IMR-90 (cell line): ENCODE measurements at regions not wholly inside any gene's neighbourhood (a gene's known extent, or its start where the extent isn't known, plus 50 kb on each side); places are given as distances from the start of the nearest gene placed in this dataset.

Source experiments
- ATAC-seq: fragments of 200-7000 bp; cut with Tn5 transposase; 2 replicates; pipeline ENCODE4 v1.9.1; 2020; ENCODE audit warnings: low read depth, mild to moderate bottlenecking, moderate library complexity
- BruUV-seq: library from RNA; stranded (reverse); fragments of 400-500 nt; replicated peaks from 2 replicates; lab custom pipeline; 2021; lab: Mats Ljungman, UMichigan
- CTCF ChIA-PET: fragments of 300-600 bp; formaldehyde crosslinking; extraction: SDS; loops from one replicate; lab custom pipeline; 2021; ENCODE audit warnings: antibody characterized with exemption; lab: Yijun Ruan, JAX
- POLR2A ChIA-PET: fragments of 300-600 bp; sonication (Branson Sonifier 250); formaldehyde crosslinking; loops from one replicate; lab custom pipeline; 2022; ENCODE audit warnings: antibody characterized with exemption; ENCODE audit not compliant: unreplicated experiment; lab: Charles Lee
- DNase-seq: peaks from one replicate; pipeline ENCODE4 v3.0.0; 2013
- H2AFZ ChIP-seq: replicated peaks from 2 replicates; pipeline ENCODE3; 2013; ENCODE audit warnings: low read length, mild to moderate bottlenecking; ENCODE audit not compliant: poor library complexity
- H2AK5ac ChIP-seq: 2 replicates; pipeline ENCODE4 v1.6.1; 2013; ENCODE audit warnings: low read depth, low read length, inconsistent platforms
- H2AK9ac ChIP-seq: replicated peaks from 2 replicates; pipeline ENCODE3; 2013; ENCODE audit warnings: mild to moderate bottlenecking, low read depth, low read length, moderate library complexity; ENCODE audit not compliant: poor library complexity
- H2BK120ac ChIP-seq: 2 replicates; pipeline ENCODE4 v1.6.1; 2013; ENCODE audit warnings: low read depth, low read length, inconsistent platforms
- H2BK15ac ChIP-seq: 3 replicates; pipeline ENCODE4 v1.6.1; 2013; ENCODE audit warnings: low read depth, low read length, inconsistent platforms
- H2BK20ac ChIP-seq: 2 replicates; pipeline ENCODE4 v1.6.1; 2013; ENCODE audit warnings: low read depth, mild to moderate bottlenecking, inconsistent platforms, low read length, moderate library complexity
- H2BK5ac ChIP-seq: 2 replicates; pipeline ENCODE4 v1.6.1; 2013; ENCODE audit warnings: mild to moderate bottlenecking, low read depth, low read length, inconsistent platforms; ENCODE audit not compliant: poor library complexity, severe bottlenecking
- H3K14ac ChIP-seq: replicated peaks from 2 replicates; pipeline ENCODE4 v1.6.1; 2013; ENCODE audit warnings: low read depth, low read length, inconsistent platforms
- H3K18ac ChIP-seq: 2 replicates; pipeline ENCODE4 v1.6.1; 2013; ENCODE audit warnings: low read depth, low read length, control low read depth
- H3K23ac ChIP-seq: 2 replicates; pipeline ENCODE4 v1.6.1; 2013; ENCODE audit warnings: low read depth, low read length, inconsistent platforms
- H3K27ac ChIP-seq: 2 replicates; pipeline ENCODE4 v1.5.1; 2013; ENCODE audit warnings: mild to moderate bottlenecking, control low read depth, low read length; ENCODE audit not compliant: insufficient read depth
- H3K27me3 ChIP-seq: 2 replicates; pipeline ENCODE4 v1.6.1; 2013; ENCODE audit warnings: low read length; ENCODE audit not compliant: control insufficient read depth, insufficient read depth
- H3K36me3 ChIP-seq: 2 replicates; pipeline ENCODE4 v1.6.1; 2013; ENCODE audit warnings: low read length, mixed read lengths; ENCODE audit not compliant: control insufficient read depth, insufficient read depth
- H3K4ac ChIP-seq: 2 replicates; pipeline ENCODE4 v1.6.1; 2013; ENCODE audit warnings: low read depth, low read length, inconsistent platforms
- H3K4me1 ChIP-seq: 2 replicates; pipeline ENCODE4 v1.6.1; 2013; ENCODE audit warnings: low read length, mixed read lengths; ENCODE audit not compliant: control insufficient read depth, insufficient read depth
- H3K4me2 ChIP-seq: 2 replicates; pipeline ENCODE4 v1.6.1; 2013; ENCODE audit warnings: low read depth, mild to moderate bottlenecking, control low read depth, low read length, moderate library complexity
- H3K4me3 ChIP-seq: 2 replicates; pipeline ENCODE4 v1.5.1; 2013; ENCODE audit warnings: low read depth, mild to moderate bottlenecking, control low read depth, low read length, moderate library complexity; ENCODE audit not compliant: insufficient read depth
- H3K56ac ChIP-seq: 2 replicates; pipeline ENCODE4 v1.6.1; 2013; ENCODE audit warnings: low read length, inconsistent platforms; ENCODE audit not compliant: insufficient read depth; ENCODE audit errors: extremely low read depth
- H3K79me1 ChIP-seq, 2 experiments: 2 replicates each; pipeline ENCODE4 v1.6.1; 2013; ENCODE audit warnings: low read length in 2 of 2, inconsistent platforms in 1 of 2, low read depth in 1 of 2
- H3K9ac ChIP-seq: 2 replicates; pipeline ENCODE4 v1.6.1; 2013; ENCODE audit warnings: low read depth, low read length, control low read depth
- H3K9me1 ChIP-seq: 2 replicates; pipeline ENCODE4 v1.6.1; 2013; ENCODE audit warnings: low read length, inconsistent platforms; ENCODE audit not compliant: insufficient read depth
- H3K9me3 ChIP-seq: 2 replicates; pipeline ENCODE4 v1.6.1; 2013; ENCODE audit warnings: low read length; ENCODE audit not compliant: control insufficient read depth, insufficient read depth
- H4K20me1 ChIP-seq: 2 replicates; pipeline ENCODE4 v1.6.1; 2013; ENCODE audit warnings: low read length, inconsistent platforms; ENCODE audit not compliant: insufficient read depth
- H4K5ac ChIP-seq: 2 replicates; pipeline ENCODE4 v1.6.1; 2013; ENCODE audit warnings: mild to moderate bottlenecking, low read depth, low read length, control low read depth
- H4K8ac ChIP-seq, 2 experiments: 2 replicates each; pipeline ENCODE4 v1.6.1; 2013; ENCODE audit warnings: low read depth in 2 of 2, low read length in 2 of 2, control low read depth in 1 of 2, inconsistent platforms in 1 of 2
- H4K91ac ChIP-seq: 2 replicates; pipeline ENCODE4 v1.6.1; 2013; ENCODE audit warnings: low read depth, low read length, inconsistent platforms; ENCODE audit not compliant: insufficient read depth
- BHLHE40 ChIP-seq: fragments of 150-350 bp; IDR thresholded peaks from 2 replicates; pipeline ENCODE4 v1.6.1; 2016; ENCODE audit warnings: mild to moderate bottlenecking, low read depth, low read length
- CEBPB ChIP-seq: IDR thresholded peaks from 2 replicates; pipeline ENCODE4 v1.6.1; 2012; ENCODE audit warnings: low read depth, low read length, improper control_type of control experiment
- RCOR1 ChIP-seq: IDR thresholded peaks from 2 replicates; pipeline ENCODE4 v1.6.1; 2012; ENCODE audit warnings: mild to moderate bottlenecking, low read length, improper control_type of control experiment; ENCODE audit not compliant: insufficient replicate concordance
- RFX5 ChIP-seq: IDR thresholded peaks from 2 replicates; pipeline ENCODE4 v1.8.0; 2012; ENCODE audit warnings: low read depth, mild to moderate bottlenecking, low read length, moderate library complexity
- SMC3 ChIP-seq: fragments of 150-350 bp; IDR thresholded peaks from 2 replicates; pipeline ENCODE4 v1.6.1; 2016; ENCODE audit warnings: low read depth, mild to moderate bottlenecking, antibody characterized with exemption, low read length, moderate library complexity
- USF2 ChIP-seq: fragments of 150-350 bp; IDR thresholded peaks from 2 replicates; pipeline ENCODE4 v1.6.1; 2017; ENCODE audit warnings: mild to moderate bottlenecking, antibody characterized with exemption, low read length, low read depth
- WGBS, 2 experiments: methylation state at CpG; one replicate each; pipeline versions ENCODE4 v1.1.5 to v1.1.7; 2013; ENCODE audit warnings: missing lambda C conversion rate in 2 of 2; ENCODE audit not compliant: insufficient read length in 1 of 2; ENCODE audit errors: extremely low coverage in 2 of 2; 5-methylcytosine and 5-hydroxymethylcytosine counted together
- dilution Hi-C: fragments of 300-500 bp; cut with HindIII; formaldehyde crosslinking; loops from one replicate; pipeline ENCODE4 v1.14.3; 2018; ENCODE audit warnings: low sequenced_read_pairs; ENCODE audit not compliant: unreplicated experiment
- in situ Hi-C: fragments of 300-500 bp; cut with MboI; formaldehyde crosslinking; loops from 3 replicates; pipeline ENCODE4 v1.14.3; 2019; ENCODE audit warnings: low sequenced_read_pairs, inconsistent platforms, mixed read lengths
- intact Hi-C: fragments of 100-400 bp; cut with micrococcal nuclease; formaldehyde crosslinking; loops from 2 replicates; pipeline ENCODE4 v1.10.0; 2022

- Histone ChIP-seq H2BK15ac (no peak overlapping the region), H3K9ac (no peak overlapping the region), H4K5ac (no peak overlapping the region), H3K27ac (no peak overlapping the region), H3K9me1 (no peaks in the 10 kb centered on the region), H2BK20ac (no peak overlapping the region), H3K56ac (no peak overlapping the region), H4K20me1 (no peaks in the 10 kb centered on the region), H3K4me1 (no peaks in the 10 kb centered on the region), H3K79me1 (no peaks in the 10 kb centered on the region), H3K36me3 (no peaks in the 10 kb centered on the region), H3K23ac (no peak overlapping the region), H3K9me3 (peaks cover 4% of the 10 kb centered on the region), H3K4ac (no peak overlapping the region), H2AK5ac (no peak overlapping the region), H2BK120ac (no peak overlapping the region), H3K18ac (no peak overlapping the region), H3K27me3 (peaks cover 50% of the 10 kb centered on the region), H3K4me3 (no peak overlapping the region), H2BK5ac (no peak overlapping the region), H2AK9ac (no peak overlapping the region), H4K91ac (no peak overlapping the region), H2AFZ (no peak overlapping the region), H3K14ac (no peak overlapping the region), H4K8ac (no peak overlapping the region), H3K4me2 (no peak overlapping the region)
- TF ChIP-seq BHLHE40 (no peak), RCOR1 (no peak), USF2 (no peak), SMC3 (no peak), CEBPB (no peak), RFX5 (no peak)
- in situ Hi-C loops (no loop called here), dilution Hi-C loops (no loop called here), intact Hi-C loops (no loop called here)
- ChIA-PET CTCF (no interaction called here), POLR2A (no interaction called here)
- no CpG with 5 or more reads among the region's 9 CpGs for WGBS, 2 experiments
- ATAC-seq (no peak), DNase-seq (no peak)
- BruUV-seq = no TSS peak
These were observed 137.4 kb downstream of the INSIG2 start for GRCh38 chr2:118225666-118226065.
